NCI-H146 (cell line): ENCODE measurements at regions not wholly inside any gene's neighbourhood (a gene's known extent, or its start where the extent isn't known, plus 50 kb on each side); places are given as distances from the start of the nearest gene placed in this dataset.

Source experiments
- DNase-seq: peaks from one replicate; lab custom pipeline; 2025; lab: John Stamatoyannopoulos, UW

DNA sequence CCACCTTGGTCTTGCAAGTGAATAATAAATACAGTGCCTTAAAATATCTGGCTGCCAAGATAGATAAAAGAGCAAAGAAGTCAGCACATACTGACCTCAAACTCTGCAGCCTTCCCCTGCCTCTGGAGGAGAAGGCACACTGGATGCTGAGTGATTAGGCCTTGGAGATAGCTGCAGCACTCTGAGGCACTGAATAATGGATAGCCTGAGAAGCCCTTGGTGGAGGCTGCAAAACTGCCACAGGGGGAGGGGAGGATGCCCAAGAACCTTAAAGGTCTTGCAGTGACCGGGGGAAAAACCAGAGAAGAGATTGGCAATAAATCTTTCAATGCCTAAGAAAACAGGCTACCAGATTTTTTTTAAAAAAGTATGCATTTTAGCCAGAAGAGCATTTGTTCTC lies 167.4 kb upstream of the PRMT6 start:
- no peak for DNase-seq

DNA sequence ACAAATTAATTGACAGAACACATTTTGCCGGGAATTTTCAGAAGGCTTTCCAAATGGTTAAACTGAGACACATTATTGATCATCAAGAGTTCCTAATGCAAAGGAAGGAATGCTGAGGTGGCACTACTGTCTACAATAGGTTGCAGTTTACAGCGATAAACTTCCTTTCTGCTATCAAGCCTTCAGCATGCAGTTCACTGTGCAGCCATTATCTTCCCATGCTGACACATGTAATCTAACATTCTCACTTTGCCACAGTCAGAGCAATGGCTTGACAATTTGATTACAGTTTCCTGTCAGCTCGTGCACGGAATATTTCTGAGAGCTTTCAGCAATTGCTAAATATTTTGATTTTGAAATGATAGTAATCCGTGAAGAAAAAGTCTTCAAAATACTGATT lies 166.9 kb upstream of the PRMT6 start:
- no peak for DNase-seq

DNA sequence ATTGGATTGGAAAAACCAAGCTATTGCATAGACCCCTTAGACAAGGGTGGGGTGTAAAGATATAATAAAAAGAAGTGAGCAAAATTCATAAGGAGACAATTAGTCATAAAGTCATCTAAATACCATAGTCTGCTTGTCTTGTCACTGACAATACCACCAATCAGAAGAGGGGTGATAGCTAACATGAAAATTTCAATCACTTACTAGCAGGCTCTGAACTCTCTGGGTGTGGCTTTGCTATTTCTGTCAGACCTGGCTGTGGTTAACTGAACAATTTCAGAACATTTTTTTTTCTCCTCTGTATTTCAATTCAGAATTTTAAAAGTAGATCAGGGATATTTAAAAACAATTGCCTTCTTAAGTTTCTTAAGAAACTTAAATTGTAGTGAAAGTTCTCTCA lies 158.5 kb upstream of the PRMT6 start:
- DNase-seq: no peak

DNA sequence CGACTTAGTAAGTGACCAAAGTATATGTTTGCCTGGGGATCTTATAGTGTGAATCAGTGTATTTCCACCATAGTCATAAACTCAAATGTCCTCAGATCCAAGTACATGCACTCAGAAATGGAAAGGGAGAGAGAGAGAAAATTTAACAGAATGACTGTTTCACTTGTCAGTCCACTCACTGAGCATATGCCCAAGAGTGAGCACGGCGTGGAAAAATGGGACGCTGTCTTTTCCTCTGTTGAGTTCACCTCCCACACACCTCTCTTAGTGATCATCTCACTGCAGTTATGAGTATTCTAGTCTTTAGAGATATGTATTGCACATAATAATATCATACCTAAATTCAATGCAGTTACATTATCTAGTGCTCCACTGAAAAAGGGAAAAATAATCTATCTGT lies 156.8 kb upstream of the PRMT6 start:
- no peak for DNase-seq

DNA sequence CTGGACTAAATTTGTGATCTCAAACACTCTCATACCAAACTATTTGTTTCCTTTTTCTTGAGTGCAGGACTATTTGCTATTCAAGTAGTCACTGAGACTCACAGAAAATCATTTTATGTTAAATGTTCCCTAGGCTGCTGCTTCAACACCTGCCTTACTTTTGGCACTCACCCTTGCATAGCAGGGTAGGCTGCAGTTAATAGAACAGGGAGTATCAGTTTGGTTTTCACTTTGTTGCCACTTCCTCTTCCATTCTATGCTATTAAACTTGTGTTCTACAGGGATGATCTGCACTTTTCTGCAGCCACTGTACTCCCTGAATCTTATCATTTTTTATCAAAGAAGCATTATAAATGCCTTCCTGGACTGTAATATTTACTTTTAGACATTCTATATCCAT lies 148.7 kb upstream of the PRMT6 start:
- no peak for DNase-seq

DNA sequence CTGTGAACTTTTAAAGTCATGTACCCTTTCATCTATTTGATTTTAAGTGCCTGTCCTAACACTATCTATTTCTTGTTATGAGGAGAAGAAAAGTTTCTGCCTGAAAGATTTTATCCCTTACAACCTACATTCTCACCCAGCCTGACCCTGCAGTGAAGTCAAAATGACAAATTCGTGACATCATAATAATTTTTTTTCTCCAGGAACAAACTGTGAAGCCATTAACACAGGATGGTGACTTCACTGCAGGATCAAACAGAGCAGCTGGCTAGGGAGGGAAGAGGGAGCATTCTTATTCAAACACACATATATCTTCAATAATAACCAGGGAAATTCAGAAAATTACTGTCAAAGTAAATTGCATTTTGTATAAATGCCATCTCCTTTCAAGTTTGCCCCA lies 147.8 kb upstream of the PRMT6 start:
- DNase-seq: peak; percentile 26

DNA sequence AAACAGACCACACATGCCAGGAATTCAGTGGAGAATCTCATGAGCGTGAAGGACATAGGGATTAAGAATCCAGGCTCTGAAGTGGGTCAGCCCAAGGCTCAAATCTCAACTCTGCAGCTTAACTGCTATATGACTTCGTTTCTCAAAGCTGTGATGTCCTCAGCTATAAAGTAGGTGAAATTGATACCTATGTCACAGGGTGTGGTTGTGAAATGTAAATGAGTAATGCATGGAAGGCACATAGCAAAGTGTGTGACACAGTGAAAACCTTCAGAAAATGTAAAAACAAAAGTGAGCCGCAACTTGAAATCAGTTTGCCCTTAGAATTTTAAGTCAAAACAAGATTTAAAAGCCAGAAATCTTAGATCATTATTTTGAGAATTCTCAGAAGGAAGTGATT lies 145.7 kb upstream of the PRMT6 start:
- no peak for DNase-seq

DNA sequence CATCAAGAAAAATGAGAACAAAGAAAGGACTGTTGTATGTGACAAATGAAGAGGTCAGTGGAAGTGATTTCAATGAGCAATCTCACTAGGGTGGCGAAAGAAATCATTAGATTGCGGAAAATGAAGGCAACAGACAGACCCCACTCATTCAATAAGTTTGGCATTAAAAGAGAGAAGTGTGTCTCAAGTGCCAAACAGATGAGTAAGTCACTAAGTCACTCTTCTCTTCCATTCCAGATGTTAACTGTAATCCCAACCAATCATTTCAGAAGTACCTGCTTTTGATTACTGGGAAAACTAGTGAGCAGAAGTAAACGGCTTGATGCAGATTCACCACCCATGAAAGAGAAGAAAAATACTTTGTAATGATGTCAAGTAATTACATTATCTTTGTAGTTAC lies 144.3 kb upstream of the PRMT6 start:
- no peak for DNase-seq

DNA sequence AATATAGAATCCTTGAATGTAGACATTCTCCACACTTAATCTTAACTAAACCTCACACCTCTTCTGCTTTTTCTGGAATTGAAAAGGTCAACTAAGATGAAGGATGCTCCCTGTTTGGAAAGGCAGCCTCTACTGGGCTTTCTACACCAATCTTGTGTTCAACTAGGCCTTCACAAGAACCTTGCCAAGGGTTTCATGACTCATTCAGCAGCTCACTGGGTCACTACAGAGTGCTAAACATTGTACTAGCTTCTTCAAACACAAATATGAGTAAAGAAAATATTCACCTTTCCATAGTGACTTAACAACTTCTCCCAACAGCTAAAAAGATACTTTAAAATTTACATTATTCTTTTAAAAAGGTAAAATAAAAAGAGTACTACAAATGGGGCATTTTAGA lies 135.3 kb upstream of the PRMT6 start:
- DNase-seq: no peak

DNA sequence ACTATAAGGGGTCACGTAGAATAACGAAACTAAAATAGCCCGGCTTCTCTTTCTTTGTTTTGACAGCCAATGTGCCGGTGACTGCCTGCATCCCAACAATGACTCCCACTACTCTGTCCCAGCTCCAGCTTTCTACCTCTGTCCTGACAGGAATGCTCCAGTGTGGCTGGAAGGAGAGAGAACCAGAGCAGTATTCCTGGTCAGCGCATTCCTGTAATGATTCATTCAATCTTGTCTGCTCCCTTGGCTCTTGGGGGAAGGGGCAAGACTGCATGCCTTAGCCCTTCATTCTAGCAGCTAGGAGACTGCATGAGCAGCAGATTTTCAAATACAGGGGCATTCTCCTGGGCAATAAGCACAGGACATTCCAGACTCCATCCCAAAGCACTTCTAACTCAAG lies 132.1 kb upstream of the PRMT6 start:
- no peak for DNase-seq

DNA sequence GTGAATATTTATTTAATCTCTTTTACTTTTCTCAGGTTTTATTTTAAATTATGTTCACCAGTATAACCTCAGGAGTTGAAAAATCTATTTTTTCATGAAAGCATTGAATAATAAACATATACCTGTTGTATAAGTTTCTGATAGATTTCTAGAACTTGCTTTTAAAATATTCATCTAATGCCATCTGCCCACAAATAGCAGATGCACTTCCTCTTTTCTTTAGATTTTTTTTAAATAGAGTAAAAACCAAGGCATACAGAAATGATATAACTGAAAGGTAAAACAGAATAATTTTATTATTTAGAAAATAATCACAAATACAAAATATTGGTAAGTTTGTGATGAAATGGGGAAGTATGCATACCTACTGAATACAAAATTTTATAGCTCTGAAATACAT lies 130.7 kb upstream of the PRMT6 start:
- no peak for DNase-seq

DNA sequence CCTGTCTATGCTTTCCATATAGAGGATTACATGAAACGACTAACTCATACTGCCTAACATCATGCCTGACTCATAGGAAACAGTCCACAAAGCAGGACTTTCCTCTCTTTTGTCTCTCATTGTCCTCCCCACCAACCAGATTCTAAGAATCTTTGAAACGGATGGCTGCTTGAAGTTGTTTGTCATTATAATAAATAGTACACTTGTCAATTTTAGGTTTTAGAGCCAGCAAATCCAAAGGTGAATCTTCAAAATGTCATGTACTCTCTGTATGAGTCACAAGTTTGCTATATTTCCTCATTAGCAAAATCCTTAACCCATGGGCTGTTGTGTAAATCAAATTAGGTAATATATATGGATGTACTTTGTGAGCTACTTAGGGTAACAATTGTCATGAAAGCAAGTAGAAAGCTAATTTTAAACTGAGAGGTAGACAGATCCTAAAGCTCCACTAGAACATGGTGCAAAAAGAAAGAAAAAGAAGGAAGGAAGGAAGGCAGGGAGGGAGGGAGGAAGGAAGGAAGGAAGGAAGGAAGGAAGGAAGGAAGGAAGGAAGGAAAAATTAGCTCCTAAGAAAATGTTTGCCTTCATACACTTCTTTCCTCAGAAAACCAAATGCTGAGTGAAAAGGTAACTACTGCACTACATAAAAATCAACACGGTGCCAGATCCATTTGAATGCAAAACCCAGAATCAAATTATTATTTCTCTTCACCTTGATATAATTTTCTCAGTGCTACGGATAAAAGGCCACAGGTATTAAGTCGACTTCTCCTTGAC lies 129.5 kb upstream of the PRMT6 start:
- DNase-seq: no peak

DNA sequence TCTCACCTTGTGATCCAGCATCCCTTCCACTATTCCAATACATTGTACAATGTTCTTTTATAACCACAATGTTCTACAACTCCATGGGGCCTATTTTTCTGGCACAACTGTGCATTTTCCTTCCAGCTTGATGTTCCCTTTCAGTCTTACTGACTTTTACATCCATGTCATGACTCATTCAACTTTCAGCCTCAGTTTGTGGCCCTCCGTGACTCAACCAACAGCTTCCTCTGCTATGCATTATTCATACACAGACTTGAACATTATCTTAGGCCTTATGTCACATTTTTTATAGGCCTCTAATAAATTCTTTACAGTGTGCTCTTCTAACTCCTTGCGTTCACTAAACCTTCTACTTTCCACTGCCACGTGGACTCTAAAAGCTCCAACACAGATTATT lies 119.4 kb upstream of the PRMT6 start:
- DNase-seq: no peak

DNA sequence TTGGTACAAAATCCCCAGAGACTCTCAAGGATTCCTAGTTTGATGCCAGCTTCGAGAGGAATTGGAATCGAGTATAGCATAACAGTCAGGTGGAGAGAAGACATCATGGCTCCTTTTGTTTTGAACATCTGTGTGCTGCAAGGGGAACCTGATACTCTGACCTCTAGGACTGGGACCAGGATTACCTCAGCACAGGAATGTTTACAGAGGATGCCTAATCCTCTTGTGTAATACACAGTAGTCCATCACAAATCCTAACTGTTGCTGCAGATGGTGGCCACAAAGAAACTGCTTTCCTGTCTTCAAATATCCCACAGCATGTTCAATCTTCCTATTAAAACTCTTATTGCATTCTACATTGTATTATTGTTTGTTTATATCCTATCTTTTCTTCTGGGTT lies 111.8 kb upstream of the PRMT6 start:
- DNase-seq: no peak

DNA sequence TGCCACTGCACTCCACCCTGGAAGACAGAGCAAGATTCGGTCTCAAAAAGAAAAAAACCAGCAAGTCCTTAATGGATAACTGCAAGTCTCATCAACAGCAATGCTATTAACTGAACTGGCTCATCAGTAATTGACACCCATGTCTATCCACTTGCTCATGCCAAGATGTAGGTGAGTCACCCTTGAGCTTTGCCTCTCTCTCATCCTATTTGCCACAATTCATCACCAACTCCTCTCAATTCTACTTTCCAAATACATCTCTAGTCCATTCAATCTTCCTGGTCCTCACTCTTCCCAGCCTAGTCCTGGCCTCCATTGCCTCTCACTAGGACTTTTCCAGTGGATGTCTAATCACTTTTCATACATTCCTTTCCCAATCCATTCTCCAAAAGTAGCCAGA lies 103.7 kb upstream of the PRMT6 start:
- DNase-seq: no peak

DNA sequence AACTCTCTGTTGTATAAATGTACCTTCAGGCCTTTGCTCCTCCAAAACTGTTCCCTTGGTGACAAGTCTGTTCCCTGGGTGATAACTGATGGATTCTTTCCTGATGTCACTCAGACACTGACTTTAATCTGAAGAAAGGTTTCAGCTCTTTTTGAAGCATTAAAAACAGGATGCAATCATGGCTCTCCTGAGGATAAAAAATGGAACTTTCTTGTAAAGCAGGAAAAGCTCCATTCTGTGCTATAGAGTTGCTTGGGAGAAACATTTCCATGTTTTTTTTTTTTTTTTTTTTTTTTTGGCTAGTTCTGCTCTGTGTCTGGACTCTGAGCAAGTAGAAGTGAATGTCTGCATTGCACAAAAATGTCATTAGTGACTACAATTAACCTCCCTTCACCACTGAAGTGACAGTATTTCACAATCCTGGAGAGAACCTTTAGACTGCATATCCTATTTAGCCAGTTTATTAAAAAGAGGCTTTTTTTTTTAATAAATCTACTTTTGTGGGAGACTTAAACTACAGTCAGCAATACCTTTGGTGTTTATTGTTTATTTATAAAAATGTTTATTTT lies 101.7 kb upstream of the PRMT6 start:
- no peak for DNase-seq

DNA sequence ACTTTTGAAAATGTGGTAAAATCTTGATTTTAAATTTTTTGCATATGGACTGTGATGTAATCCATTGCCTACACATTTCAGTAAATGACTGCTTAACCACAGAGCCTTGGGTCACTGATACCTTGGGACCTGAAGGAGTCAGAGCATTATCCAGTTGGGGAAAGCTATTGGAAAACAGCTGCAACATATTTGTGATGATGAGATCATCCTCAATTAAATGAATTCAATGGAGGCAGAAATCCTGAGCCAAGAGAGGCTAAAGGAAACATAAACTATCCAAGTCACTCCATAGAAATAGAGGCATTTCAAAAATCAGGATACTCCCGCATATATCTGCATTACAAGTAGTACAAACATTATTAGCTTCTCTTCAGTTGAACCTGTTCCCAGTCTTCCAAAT lies 99.8 kb upstream of the PRMT6 start:
- no peak for DNase-seq

DNA sequence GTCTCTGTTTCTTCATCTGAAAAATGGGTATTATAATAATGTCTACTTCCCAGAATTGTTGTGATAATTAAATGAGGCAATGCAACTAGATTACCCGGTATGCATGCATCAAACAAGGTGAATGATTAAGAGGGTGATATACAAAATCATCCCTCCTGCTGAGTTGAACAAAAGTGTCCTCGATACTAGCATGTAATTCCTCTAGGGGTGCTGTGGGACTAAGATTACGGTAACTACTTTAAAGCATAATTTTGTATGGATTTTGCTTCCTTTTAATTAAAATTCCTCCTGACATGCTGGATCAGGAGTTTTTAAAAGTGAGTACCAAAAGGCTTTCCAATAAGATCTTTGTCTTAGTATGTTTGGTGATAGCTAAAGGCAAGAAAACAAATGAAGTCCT lies 98.7 kb upstream of the PRMT6 start:
- DNase-seq: no peak

DNA sequence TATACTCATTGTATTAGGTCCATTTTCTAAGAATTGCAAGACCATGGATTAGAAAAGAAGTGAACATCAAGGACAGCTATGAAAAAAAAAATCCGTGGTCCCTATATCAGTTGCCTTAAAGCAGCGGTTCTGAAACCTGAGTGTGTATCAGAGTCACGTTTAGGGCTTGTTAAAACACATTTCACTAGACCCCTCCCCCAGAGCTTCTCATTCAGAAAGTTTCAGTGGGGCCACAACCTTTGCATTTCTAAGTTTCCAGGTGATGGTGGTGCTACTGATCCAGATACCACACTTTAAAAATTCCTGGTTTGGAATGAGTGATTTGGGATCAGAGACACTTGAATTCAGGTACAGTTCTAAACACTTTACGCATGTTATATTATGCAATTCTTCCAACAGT lies 96.1 kb upstream of the PRMT6 start:
- no peak for DNase-seq

DNA sequence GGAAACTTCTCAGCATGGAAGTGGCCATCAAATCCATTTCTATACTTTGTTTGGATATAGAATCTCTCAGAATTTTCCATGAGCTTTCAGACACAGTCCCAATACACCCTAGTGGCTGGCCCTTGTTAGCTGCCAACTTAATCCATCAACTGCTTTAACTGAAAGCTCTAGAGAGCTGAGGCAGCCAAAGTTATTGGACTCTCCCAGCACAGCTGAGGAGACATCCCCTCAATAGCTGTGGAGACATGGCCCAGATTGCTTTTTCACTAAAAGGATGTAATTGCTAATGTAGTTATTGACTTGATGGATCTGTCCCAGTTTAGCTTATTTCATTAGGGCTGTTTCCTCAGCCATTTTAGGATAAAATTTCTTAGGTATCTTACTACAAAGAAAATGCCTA lies 94.8 kb upstream of the PRMT6 start:
- no peak for DNase-seq

DNA sequence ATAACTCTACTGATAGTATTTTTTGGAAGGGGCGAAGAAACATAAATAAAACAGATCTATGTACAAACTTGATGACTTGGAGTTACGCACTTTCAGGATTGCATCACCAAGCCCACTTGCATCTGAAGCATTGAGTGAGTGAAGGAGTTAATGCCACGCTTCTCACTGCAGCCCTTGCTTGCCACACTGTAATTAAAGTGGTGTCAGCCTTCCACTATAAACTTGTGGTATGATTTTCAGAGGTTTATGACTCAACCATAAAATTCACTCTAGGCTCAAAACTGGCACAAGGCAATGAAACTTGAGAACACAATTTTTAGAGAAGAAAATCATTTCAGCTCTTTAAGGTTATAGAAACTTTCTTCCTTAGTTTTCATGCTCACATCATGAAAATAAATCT lies 93.9 kb upstream of the PRMT6 start:
- no peak for DNase-seq

DNA sequence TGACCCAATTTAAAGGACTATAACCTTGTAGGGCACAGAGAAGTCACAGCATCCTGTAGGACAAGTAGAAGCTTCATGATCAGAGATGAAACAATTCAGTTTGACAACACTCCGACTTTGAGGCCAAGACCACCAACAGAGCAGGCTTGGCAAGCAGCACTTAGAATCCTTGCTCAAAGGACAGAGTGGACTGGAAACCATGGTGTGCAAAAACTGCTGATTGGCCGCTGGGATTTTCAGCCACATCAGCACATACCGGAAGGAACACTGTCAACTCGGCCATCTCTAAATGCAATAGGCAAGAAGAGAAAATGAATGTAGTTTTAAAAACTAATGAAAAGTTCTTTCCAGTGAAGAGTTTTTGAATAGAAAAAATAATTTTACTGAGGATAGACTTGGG lies 92.0 kb upstream of the PRMT6 start:
- DNase-seq: no peak

DNA sequence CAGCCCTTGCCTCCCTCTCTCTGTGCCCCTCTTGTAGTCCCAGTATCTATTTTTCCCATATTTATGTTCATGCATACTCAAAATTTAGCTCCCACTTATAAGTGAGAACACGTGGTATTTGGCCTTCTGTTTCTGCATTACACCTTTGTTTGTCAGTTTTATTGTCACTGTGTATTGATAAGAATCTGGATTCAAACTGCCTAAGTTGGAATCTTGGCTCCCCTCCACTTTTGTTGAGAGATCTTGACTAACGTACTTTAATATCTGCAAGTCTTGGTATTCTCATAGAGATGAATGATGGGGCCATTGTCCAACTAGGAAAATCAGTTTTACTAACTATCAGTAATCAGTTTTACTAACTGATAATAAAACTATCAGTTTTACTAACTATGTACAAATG lies 87.8 kb upstream of the PRMT6 start:
- DNase-seq: no peak

DNA sequence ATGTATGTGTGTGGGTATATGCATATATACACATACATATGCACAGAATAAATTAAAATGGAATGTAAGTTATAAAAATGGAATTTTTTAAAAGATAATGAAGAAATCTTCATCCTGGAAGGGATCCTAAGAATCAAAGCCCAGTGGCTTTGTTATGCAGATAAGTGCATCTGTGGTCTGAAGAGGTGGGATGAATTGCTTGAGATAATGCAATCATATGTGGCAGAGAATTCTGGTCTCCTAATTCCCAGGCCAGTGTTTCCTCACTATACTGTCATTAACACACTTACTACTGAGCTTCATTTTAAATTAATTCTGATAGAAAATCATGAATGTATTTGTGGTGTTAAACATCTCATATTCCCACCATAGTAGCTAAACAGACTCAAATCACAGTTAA lies 86.7 kb upstream of the PRMT6 start:
- no peak for DNase-seq
